ENCODE measurements at regions not wholly inside any gene's neighbourhood (a gene's known extent, or its start where the extent isn't known, plus 50 kb on each side); places are given as distances from the start of the nearest gene placed in this dataset.

DNA sequence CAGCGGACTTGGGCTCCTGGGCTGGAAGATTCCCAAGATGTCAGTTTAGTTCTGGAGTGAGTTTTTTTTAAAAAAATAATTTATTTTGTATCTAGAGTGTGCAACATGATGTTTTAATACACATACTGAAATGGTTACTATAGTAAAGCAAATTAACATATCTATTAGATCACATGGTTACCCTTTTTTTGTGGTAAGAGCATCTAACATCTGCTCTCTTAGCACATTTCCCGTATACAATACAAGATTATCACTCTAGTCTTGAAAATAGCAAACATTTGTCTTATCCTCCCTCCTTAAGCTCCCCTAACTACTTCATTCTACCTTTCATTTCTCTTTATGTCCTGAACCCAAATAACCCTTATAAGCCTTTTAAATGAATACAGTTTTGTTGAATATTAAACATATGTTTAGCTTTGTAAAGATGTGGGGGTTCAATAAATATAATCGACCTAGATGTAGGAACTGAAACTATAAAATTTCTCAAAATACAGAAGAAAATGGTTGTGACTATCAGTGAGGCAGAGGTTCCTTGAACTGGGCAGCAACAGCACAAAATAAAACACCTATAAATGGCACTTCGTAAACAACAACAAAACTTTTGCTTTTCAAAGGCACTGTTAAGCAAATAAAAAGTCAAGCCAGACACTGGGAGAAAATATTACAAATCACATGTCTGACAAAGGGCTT is 466.6 kb downstream of the FGF9 start:
- TF ChIP-seq, protein P1, sequence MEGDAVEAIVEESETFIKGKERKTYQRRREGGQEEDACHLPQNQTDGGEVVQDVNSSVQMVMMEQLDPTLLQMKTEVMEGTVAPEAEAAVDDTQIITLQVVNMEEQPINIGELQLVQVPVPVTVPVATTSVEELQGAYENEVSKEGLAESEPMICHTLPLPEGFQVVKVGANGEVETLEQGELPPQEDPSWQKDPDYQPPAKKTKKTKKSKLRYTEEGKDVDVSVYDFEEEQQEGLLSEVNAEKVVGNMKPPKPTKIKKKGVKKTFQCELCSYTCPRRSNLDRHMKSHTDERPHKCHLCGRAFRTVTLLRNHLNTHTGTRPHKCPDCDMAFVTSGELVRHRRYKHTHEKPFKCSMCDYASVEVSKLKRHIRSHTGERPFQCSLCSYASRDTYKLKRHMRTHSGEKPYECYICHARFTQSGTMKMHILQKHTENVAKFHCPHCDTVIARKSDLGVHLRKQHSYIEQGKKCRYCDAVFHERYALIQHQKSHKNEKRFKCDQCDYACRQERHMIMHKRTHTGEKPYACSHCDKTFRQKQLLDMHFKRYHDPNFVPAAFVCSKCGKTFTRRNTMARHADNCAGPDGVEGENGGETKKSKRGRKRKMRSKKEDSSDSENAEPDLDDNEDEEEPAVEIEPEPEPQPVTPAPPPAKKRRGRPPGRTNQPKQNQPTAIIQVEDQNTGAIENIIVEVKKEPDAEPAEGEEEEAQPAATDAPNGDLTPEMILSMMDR (IDR thresholded peaks at IDR 0.05) = no peak
- no peak for TF ChIP-seq POLR2A (IDR thresholded peaks at IDR 0.05)

Data from lower leg skin (tissue), 3 donors.